Retinal pigment epithelial cell (primary cell): ENCODE measurements at regions not wholly inside any gene's neighbourhood (a gene's known extent, or its start where the extent isn't known, plus 50 kb on each side); places are given as distances from the start of the nearest gene placed in this dataset.
"Not testable (repeated sequence)": the region's sequence is repeated elsewhere in the genome, so short reads cannot be mapped to it uniquely, and the experiment has no call there.

ENCODE experiments used
- DNase-seq: peaks from one replicate; pipeline ENCODE4 v3.0.0-alpha.2; 2010; ENCODE audit warnings: low read depth
- H3K4me3 ChIP-seq: 2 replicates; pipeline ENCODE4 v1.5.1; 2011; ENCODE audit warnings: mild to moderate bottlenecking, low read length, control low read depth, moderate library complexity
- TF ChIP-seq, protein P1 (sequence below): conservative IDR thresholded peaks from 2 replicates; pipeline ENCODE4 v1.5.1; 2011; ENCODE audit warnings: low read depth, low read length, control low read depth, inconsistent platforms

DNA sequence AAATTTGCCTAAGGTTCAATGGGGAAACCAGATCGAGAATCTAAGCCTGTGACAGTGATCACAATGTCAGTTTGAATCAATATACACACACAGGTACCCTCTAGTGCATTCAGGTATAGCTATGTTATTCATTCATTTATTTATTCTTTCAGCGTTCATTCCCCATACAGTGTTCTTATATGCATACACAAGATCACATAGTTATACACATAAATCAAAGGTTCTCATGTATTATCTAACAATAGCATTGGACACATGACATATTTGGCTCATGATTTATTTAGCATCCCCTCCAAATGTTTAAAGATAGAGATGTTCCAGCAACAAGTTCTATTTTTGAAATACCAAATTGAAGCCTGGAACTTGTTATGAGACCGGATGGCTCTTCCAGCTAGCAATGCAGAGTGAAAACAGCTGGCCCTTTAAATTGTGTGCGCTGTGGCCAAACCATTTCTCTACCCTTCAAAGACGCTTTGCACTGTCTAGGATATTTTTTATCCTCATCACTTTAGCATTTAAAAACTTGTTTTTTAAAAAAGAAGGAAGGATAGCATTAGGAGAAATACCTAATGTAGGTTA, 131.0 kb downstream of the ATXN3L start:
- TF ChIP-seq, protein P1, sequence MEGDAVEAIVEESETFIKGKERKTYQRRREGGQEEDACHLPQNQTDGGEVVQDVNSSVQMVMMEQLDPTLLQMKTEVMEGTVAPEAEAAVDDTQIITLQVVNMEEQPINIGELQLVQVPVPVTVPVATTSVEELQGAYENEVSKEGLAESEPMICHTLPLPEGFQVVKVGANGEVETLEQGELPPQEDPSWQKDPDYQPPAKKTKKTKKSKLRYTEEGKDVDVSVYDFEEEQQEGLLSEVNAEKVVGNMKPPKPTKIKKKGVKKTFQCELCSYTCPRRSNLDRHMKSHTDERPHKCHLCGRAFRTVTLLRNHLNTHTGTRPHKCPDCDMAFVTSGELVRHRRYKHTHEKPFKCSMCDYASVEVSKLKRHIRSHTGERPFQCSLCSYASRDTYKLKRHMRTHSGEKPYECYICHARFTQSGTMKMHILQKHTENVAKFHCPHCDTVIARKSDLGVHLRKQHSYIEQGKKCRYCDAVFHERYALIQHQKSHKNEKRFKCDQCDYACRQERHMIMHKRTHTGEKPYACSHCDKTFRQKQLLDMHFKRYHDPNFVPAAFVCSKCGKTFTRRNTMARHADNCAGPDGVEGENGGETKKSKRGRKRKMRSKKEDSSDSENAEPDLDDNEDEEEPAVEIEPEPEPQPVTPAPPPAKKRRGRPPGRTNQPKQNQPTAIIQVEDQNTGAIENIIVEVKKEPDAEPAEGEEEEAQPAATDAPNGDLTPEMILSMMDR = no peak
- DNase-seq = no peak
- H3K4me3 ChIP-seq = no peak overlapping the region

DNA sequence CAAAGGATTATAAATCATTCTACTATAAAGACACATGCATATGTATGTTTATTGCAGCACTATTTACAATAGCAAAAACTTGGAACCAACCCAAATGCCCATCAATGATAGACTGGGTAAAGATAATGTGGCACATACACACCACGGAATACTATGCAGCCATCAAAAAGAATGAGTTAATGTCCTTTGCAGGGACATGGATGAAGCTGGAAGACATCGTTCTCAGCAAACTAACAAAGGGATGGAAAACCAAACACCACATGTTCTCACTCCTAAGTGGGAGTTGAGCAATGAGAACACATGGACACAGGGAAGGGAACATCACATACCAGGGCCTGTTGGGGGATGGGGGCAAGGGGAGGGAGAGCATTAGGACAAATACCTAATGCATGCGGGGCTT, 133.2 kb downstream of the ATXN3L start:
- H3K4me3 ChIP-seq, DNase-seq: not testable (repeated sequence)

DNA sequence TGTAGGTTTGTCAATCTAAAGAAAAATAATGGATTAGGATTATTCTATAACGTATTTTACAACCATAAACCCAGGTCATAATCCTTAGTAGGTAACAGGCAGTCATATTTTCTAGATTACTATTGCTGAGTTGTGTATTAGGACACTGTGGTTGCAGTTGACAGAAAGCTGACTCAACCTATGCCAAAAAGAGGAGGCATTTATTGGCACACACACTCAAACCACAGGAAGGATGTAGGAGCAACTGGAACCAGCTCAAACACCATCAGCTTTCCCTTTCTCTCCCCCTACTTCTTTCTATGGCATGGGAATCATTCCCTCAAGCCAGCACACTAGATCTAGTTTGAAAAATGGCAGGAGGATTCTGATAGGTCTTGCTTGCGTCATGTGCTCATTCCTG, 136.4 kb upstream of the FAM9C start:
- DNase-seq = no peak
- TF ChIP-seq, protein P1 = no peak
- H3K4me3 ChIP-seq = no peak overlapping the region

DNA sequence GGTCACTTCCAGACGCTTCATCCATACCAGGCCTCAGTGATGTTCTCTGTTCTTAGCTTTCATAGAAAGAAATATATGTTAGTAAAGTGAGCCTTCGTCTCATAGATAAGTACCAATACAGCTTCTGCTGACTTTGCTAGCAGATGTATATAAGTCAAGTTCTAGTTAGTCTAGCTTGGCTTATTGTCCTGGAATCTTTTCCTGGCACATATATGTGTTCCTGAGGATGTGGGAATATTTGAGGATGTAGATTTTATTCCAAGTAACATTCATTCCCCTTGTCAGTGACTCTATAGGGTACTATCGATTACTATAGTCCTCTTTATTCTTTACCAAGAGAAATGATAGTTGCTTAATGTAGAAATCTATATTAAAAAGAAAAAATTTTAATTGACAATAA, 135.2 kb upstream of the FAM9C start:
- DNase-seq = no peak
- no peak overlapping the region for H3K4me3 ChIP-seq
- TF ChIP-seq, protein P1 = no peak

DNA sequence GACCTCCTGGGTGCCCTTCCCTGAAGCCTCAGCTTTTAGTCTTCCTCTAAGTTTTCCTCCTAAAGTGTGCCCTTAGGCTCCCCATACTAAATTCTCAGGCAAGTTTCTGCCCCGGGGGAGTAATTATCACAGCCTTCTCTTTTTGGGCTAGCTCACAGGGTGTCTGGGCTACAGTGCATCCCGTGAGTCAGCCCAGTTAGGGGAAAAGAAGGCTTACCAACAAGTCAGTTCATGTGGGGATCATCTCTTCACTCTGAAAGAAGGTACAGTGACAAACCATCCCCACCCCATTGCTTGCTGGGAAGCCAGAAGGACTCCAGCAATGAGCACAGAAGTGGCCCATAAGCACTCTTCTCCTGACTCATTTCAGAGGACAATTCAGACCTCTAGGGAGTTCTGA, 134.7 kb upstream of the FAM9C start:
- no peak overlapping the region for H3K4me3 ChIP-seq
- DNase-seq = no peak
- TF ChIP-seq, protein P1 = no peak

DNA sequence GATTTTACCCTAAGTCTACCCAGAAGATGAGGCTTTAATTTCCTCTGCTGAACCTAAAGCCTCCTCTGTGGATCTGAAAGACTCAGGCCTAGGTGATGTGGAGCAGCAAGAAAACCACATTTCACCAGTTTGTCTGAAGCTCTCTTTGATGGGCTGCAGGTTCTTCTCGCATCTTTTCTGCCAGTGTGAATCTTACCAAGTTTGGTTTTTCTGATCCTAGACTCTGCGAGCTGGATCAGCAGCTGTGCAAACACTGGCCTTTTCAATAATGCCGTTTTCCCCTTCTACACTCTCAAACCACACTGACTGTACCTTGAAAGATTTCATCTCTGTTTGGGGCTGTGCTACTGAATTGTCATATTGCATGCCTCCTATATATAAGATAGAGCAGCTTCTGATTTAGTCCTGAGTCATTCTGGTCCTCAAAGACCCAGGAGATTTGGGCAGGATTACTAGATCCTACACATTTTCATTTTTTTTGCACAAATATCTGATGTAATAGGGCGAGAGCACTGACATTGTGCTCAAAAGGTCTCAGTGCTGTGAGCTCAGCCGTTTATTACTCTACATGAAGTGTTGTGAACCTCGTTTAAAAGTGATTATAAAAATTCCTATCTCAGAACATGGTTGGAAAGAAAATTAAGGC, 133.6 kb upstream of the FAM9C start:
- DNase-seq = no peak
- TF ChIP-seq, protein P1 = no peak
- no peak overlapping the region for H3K4me3 ChIP-seq

DNA sequence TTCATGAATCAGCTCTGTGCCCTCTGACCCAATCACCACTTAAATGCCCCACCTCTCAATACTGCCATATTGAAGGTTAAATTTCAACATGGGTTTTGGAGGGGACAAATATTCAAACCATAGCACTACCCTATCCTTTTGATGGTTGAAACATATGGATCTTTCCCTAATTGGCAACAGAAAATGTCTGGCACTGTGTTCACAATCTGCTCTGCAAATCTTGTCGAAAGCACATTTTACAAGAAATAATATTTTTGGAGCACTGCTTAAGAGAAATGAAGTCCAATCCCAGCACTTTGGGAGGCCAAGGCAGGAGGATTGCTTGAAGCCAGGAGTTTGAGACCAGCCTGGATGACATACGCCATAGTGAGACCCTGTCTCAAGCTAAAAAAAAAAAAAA, 130.6 kb upstream of the FAM9C start:
- TF ChIP-seq, protein P1 = no peak
- no peak overlapping the region for H3K4me3 ChIP-seq
- no peak for DNase-seq
